Trophoblast cell (in vitro differentiated cells and primary cell): ENCODE measurements at regions not wholly inside any gene's neighbourhood (a gene's known extent, or its start where the extent isn't known, plus 50 kb on each side); places are given as distances from the start of the nearest gene placed in this dataset.
A peak's percentile ranks its signal among the peaks of the same experiment; 100 is the strongest.

ENCODE experiments used
- DNase-seq, 2 donors: peaks; one replicate each; pipeline ENCODE4 v3.0.0-alpha.2; 2016
- H2AFZ ChIP-seq: 2 replicates; pipeline ENCODE4 v1.6.1; 2013; ENCODE audit warnings: low read length, moderate library complexity, mild to moderate bottlenecking; ENCODE audit not compliant: insufficient read depth, poor library complexity
- H2AK5ac ChIP-seq: 2 replicates; pipeline ENCODE4 v1.6.1; 2013; ENCODE audit warnings: mild to moderate bottlenecking, low read length
- H2BK120ac ChIP-seq: 2 replicates; pipeline ENCODE4 v1.6.1; 2013; ENCODE audit warnings: low read length, mild to moderate bottlenecking, moderate library complexity; ENCODE audit not compliant: insufficient read depth, poor library complexity
- H2BK12ac ChIP-seq: 2 replicates; pipeline ENCODE4 v1.6.1; 2013; ENCODE audit warnings: mild to moderate bottlenecking, low read length, moderate library complexity
- H2BK5ac ChIP-seq: 2 replicates; pipeline ENCODE4 v1.6.1; 2013; ENCODE audit warnings: low read length, low read depth, moderate library complexity, mild to moderate bottlenecking; ENCODE audit not compliant: poor library complexity
- H3K14ac ChIP-seq: 2 replicates; pipeline ENCODE4 v1.6.1; 2013; ENCODE audit warnings: mild to moderate bottlenecking, low read length
- H3K18ac ChIP-seq: 2 replicates; pipeline ENCODE4 v1.6.1; 2013; ENCODE audit warnings: mild to moderate bottlenecking, low read length
- H3K23ac ChIP-seq: 2 replicates; pipeline ENCODE4 v1.6.1; 2013; ENCODE audit warnings: low read length
- H3K27ac ChIP-seq: 2 replicates; pipeline ENCODE4 v1.5.1; 2013; ENCODE audit warnings: low read depth, mild to moderate bottlenecking, inconsistent platforms, low read length, moderate library complexity
- H3K27me3 ChIP-seq: 2 replicates; pipeline ENCODE4 v1.6.1; 2013; ENCODE audit warnings: inconsistent platforms, mild to moderate bottlenecking, low read length, moderate library complexity; ENCODE audit not compliant: insufficient read depth
- H3K36me3 ChIP-seq, 2 experiments: 1 replicate in 1 of 2; 2 replicates in 1 of 2; pipeline ENCODE4 v1.6.1; 2013; ENCODE audit warnings: low read length in 2 of 2, mild to moderate bottlenecking in 2 of 2, moderate library complexity in 1 of 2; ENCODE audit not compliant: insufficient read depth in 2 of 2, control insufficient read depth in 1 of 2
- H3K4ac ChIP-seq: 2 replicates; pipeline ENCODE4 v1.6.1; 2013; ENCODE audit warnings: low read depth, mild to moderate bottlenecking, low read length, moderate library complexity
- H3K4me1 ChIP-seq, 2 experiments: 1 replicate in 1 of 2; 2 replicates in 1 of 2; pipeline ENCODE4 v1.6.1; 2013; ENCODE audit warnings: low read length in 2 of 2, mild to moderate bottlenecking in 2 of 2, moderate library complexity in 1 of 2; ENCODE audit not compliant: insufficient read depth in 2 of 2, control insufficient read depth in 1 of 2
- H3K4me2 ChIP-seq: 2 replicates; pipeline ENCODE4 v1.6.1; 2013; ENCODE audit warnings: inconsistent platforms, mild to moderate bottlenecking, low read length, moderate library complexity
- H3K4me3 ChIP-seq: 2 replicates; pipeline ENCODE4 v1.5.1; 2013; ENCODE audit warnings: mild to moderate bottlenecking, low read depth, low read length, inconsistent platforms
- H3K79me1 ChIP-seq: one replicate; pipeline ENCODE4 v1.6.1; 2013; ENCODE audit warnings: low read length
- H3K79me2 ChIP-seq: 2 replicates; pipeline ENCODE4 v1.6.1; 2013; ENCODE audit warnings: low read length, mild to moderate bottlenecking; ENCODE audit not compliant: control insufficient read depth, insufficient read depth, poor library complexity
- H3K9ac ChIP-seq: 2 replicates; pipeline ENCODE4 v1.6.1; 2013; ENCODE audit warnings: mild to moderate bottlenecking, low read length
- H3K9me3 ChIP-seq: 2 replicates; pipeline ENCODE4 v1.6.1; 2013; ENCODE audit warnings: low read depth, mild to moderate bottlenecking, control low read depth, inconsistent platforms, low read length; ENCODE audit not compliant: insufficient read depth
- H4K12ac ChIP-seq: 2 replicates; pipeline ENCODE4 v1.6.1; 2013; ENCODE audit warnings: low read depth, mild to moderate bottlenecking, low read length, moderate library complexity
- H4K8ac ChIP-seq: 2 replicates; pipeline ENCODE4 v1.6.1; 2013; ENCODE audit warnings: low read depth, mild to moderate bottlenecking, low read length, moderate library complexity
- H4K91ac ChIP-seq: one replicate; pipeline ENCODE4 v1.6.1; 2013; ENCODE audit warnings: low read depth, mild to moderate bottlenecking, low read length, moderate library complexity
- WGBS: extraction: QIAGEN DNeasy Blood & Tissue Kit; methylation state at CpG from one replicate; pipeline ENCODE4 v1.1.7; 2013; ENCODE audit warnings: missing lambda C conversion rate; ENCODE audit not compliant: insufficient read length, insufficient coverage; ENCODE audit errors: extremely low coverage; 5-methylcytosine and 5-hydroxymethylcytosine counted together

- Histone ChIP-seq H2AFZ (no peak overlapping the region), H2BK120ac (no peak overlapping the region), H4K12ac (no peak overlapping the region), H4K8ac (no peak overlapping the region), H2BK12ac (no peak overlapping the region), H3K27ac (no peak overlapping the region), H3K9ac (no peak overlapping the region), H3K4me3 (no peak overlapping the region), H3K9me3 (no peaks in the 10 kb centered on the region), H4K91ac (no peak overlapping the region), H3K18ac (no peak overlapping the region), H3K4ac (no peak overlapping the region), H3K27me3 (no peaks in the 10 kb centered on the region), H3K79me2 (no peaks in the 10 kb centered on the region), H2AK5ac (no peak overlapping the region), H3K14ac (no peak overlapping the region), H3K4me2 (no peak overlapping the region), H3K36me3 (no peaks in the 10 kb centered on the region), H2BK5ac (no peak overlapping the region), H3K4me1 (peaks cover 3 to 8% of the 10 kb centered on the region in 2 experiments), H3K23ac (no peak overlapping the region), H3K79me1 (peaks cover 1% of the 10 kb centered on the region)
- WGBS: no CpG with 5 or more reads among the region's 13 CpGs
- DNase-seq: peak; percentile 37 to 67
Observed at GRCh38 chrX:39859991-39860861, 237.5 kb downstream of the BCOR start.

DNA sequence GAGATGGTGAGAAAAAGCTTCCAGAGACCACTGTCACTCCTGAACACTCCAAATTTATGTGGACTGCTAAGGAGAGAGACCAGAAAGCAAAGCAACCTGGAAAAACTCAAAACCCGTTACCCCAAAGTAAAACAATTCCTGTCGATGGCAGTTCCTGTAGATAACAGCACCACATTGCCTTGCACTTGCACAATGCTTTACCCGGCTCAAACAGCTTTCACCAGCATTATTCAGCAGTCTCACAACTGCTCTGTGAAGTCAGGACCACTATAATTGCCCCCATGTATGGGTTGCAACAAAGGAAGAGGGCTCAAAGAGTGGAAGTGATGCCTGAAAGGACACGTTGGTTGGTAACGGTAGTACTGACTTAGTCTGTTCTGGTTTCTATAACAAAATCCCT, 234.8 kb downstream of the BCOR start:
- Histone ChIP-seq H3K27ac (no peak overlapping the region), H2AK5ac (no peak overlapping the region), H4K91ac (no peak overlapping the region), H3K23ac (no peak overlapping the region), H2BK120ac (no peak overlapping the region), H2BK12ac (no peak overlapping the region), H3K9ac (no peak overlapping the region), H3K79me1 (no peaks in the 10 kb centered on the region), H3K4me2 (no peak overlapping the region), H3K36me3 (no peaks in the 10 kb centered on the region), H4K8ac (no peak overlapping the region), H3K4ac (no peak overlapping the region), H3K4me3 (no peak overlapping the region), H4K12ac (no peak overlapping the region), H3K18ac (no peak overlapping the region), H3K27me3 (no peaks in the 10 kb centered on the region), H3K9me3 (no peaks in the 10 kb centered on the region), H3K79me2 (no peaks in the 10 kb centered on the region), H3K14ac (no peak overlapping the region), H2AFZ (no peak overlapping the region), H2BK5ac (no peak overlapping the region), H3K4me1 (no peaks in the 10 kb centered on the region)
- no CpG with 5 or more reads among the region's 5 CpGs for WGBS
- DNase-seq: no peak

DNA sequence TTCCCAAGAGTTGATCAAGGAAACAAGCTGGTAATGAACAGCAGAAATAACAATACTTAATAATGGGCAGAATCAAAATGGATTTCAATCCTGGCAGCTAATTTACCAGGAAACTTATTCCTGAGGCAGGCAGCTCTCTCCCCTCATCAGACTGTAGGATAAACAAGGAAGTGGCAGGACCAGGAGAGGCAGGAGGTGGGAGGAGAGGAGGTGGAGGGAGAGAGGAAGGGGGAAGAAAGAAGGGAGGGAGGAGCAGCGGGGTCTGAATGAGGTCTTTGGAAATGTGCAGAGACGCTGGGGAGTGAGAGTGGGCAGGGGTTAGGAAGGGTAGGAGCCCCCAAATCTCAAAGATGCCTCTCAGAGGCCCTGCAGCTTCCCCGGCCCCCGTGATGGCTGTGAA, 231.5 kb downstream of the BCOR start:
- no CpG with 5 or more reads among the region's 4 CpGs for WGBS
- Histone ChIP-seq H2BK12ac (no peak overlapping the region), H3K23ac (no peak overlapping the region)

DNA sequence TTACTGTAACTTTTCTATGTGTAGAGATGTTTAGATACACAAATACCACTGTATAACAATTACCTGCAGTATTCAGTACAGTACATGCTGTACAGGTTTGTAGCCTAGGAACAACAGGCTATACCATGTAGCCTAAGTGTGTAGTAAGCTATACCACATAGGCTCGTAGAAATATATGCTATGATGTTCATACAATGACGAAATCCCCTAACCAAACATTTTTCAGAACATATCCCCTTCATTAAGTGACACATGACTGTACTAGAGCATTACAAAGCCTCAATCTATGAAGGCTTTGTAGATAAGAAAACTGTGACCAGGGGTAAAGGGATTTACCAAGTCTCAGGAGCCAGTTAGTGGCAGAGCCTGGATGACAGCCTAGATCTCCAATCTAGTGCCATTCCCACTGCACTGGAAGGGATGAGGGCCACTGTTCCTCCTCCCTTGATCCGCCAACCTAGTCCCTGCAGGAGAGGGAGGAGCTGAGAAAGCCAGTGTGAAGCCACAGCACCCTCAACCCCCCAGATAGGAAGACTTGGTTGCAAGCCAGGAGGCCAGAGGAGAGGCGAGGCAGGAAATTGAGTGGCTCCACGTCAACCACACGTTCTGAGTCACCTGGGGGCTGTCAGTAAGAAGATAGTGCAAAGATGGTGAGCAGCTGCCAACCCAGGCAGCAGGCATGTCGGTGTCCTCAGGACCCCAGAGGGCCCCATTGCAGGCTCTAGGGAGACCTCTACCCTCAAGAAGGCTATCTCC, 227.7 kb downstream of the BCOR start:
- no peak for DNase-seq
- Histone ChIP-seq H4K91ac (no peak overlapping the region), H3K4ac (no peak overlapping the region), H2BK120ac (no peak overlapping the region), H3K27ac (no peak overlapping the region), H3K79me1 (no peaks in the 10 kb centered on the region), H2AK5ac (no peak overlapping the region), H3K9me3 (no peaks in the 10 kb centered on the region), H3K4me1 (peaks cover 0 to 2% of the 10 kb centered on the region in 2 experiments), H3K14ac (no peak overlapping the region), H3K23ac (no peak overlapping the region), H2BK12ac (no peak overlapping the region), H4K8ac (no peak overlapping the region), H3K18ac (no peak overlapping the region), H2BK5ac (no peak overlapping the region), H4K12ac (no peak overlapping the region), H3K27me3 (no peaks in the 10 kb centered on the region), H3K79me2 (no peaks in the 10 kb centered on the region), H3K4me2 (no peak overlapping the region), H3K4me3 (no peak overlapping the region), H3K9ac (no peak overlapping the region), H3K36me3 (no peaks in the 10 kb centered on the region), H2AFZ (no peak overlapping the region)
- whole genome bisulfite sequencing: no CpG with 5 or more reads among the region's 7 CpGs

More for the DNA sequence above, 231.5 kb downstream of the BCOR start:
- Histone ChIP-seq H4K91ac (no peak overlapping the region), H2AFZ (no peak overlapping the region), H3K4me1 (no peaks in the 10 kb centered on the region), H4K8ac (no peak overlapping the region), H3K79me1 (no peaks in the 10 kb centered on the region), H3K4me3 (no peak overlapping the region), H3K18ac (no peak overlapping the region), H4K12ac (no peak overlapping the region), H3K79me2 (no peaks in the 10 kb centered on the region), H3K14ac (no peak overlapping the region), H3K4me2 (no peak overlapping the region), H3K9me3 (no peaks in the 10 kb centered on the region), H3K36me3 (no peaks in the 10 kb centered on the region), H2BK120ac (no peak overlapping the region), H3K27ac (no peak overlapping the region), H3K9ac (no peak overlapping the region), H3K4ac (no peak overlapping the region), H3K27me3 (no peaks in the 10 kb centered on the region), H2BK5ac (no peak overlapping the region), H2AK5ac (no peak overlapping the region)
- no peak for DNase-seq
